Neural progenitor cell (in vitro differentiated cells): ENCODE measurements at regions not wholly inside any gene's neighbourhood (a gene's known extent, or its start where the extent isn't known, plus 50 kb on each side); places are given as distances from the start of the nearest gene placed in this dataset.

ENCODE experiments used
- EZH2 ChIP-seq: fragments of 200-600 bp; sonication (generic); IDR thresholded peaks from 2 replicates; pipeline ENCODE4 v1.6.1; 2017; ENCODE audit warnings: antibody characterized with exemption, mild to moderate bottlenecking, moderate library complexity
- EZH2phosphoT487 ChIP-seq: fragments of 200-600 bp; sonication (generic); IDR thresholded peaks from 2 replicates; pipeline ENCODE4 v1.6.1; 2017; ENCODE audit warnings: antibody characterized with exemption
- TF ChIP-seq, protein P1 (sequence below): fragments of 200-600 bp; sonication (generic); IDR thresholded peaks from 2 replicates; pipeline ENCODE4 v1.5.1; 2017; ENCODE audit warnings: antibody characterized with exemption, mild to moderate bottlenecking

DNA sequence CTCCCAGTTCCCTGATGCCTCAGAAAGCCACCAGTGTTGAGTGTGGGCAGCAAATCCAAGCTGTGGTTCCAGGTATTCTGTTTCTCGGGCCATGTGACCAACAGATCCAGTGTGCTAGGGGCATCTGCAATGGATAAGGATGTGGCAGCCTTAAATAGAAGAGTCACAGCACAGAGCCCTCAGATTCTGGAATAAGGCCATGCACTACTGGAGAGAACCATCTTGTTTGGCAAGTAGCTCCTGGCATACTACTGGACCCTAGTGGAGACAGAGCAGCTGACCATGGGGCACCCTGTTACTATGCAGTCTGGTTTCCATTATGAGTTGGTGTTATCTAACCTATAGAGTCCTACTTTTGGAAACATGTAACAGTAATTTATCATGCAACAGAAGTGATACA, 53.3 kb upstream of the ZBTB7C start:
- TF ChIP-seq EZH2 (no peak), EZH2phosphoT487 (no peak)
- TF ChIP-seq, protein P1, sequence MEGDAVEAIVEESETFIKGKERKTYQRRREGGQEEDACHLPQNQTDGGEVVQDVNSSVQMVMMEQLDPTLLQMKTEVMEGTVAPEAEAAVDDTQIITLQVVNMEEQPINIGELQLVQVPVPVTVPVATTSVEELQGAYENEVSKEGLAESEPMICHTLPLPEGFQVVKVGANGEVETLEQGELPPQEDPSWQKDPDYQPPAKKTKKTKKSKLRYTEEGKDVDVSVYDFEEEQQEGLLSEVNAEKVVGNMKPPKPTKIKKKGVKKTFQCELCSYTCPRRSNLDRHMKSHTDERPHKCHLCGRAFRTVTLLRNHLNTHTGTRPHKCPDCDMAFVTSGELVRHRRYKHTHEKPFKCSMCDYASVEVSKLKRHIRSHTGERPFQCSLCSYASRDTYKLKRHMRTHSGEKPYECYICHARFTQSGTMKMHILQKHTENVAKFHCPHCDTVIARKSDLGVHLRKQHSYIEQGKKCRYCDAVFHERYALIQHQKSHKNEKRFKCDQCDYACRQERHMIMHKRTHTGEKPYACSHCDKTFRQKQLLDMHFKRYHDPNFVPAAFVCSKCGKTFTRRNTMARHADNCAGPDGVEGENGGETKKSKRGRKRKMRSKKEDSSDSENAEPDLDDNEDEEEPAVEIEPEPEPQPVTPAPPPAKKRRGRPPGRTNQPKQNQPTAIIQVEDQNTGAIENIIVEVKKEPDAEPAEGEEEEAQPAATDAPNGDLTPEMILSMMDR, result no peak
